ENCODE measurements at regions not wholly inside any gene's neighbourhood (a gene's known extent, or its start where the extent isn't known, plus 50 kb on each side); places are given as distances from the start of the nearest gene placed in this dataset.

DNA sequence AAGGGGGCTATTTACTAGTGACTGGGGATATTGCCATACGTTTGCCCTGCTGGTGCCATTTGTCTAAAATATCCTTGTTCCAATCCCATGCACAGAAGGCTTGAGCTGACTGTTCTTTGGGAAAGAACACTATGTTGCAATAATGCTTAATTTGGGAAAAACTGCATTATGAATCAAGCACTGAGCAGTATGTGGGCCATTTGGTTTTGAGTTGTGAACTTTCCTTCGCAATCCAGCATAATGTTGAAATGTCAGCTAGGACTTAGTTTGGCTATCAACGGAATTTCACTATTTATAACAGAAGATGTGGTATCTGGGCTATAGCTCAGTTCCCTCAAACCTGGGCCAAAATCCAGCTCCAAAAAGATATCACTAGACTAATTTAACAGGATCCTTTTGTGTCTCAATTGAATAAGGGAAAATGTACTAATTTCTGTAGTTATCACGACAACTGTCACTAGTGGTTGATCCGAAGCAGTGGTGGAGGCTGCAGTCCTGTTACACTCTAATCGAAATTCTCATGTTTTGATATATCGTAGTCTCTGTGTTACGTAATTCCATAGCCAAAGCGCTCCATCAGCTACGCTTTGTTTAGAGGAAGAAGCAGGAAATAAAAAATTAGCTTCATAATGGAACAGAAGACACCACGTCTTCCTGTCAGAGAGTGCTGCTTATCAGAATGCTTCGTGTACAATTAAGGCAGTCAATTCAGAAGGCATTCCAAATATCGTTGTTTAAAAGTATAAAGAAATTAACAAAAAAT is 686.8 kb upstream of the SALL3 start:
- TF ChIP-seq, protein P1, sequence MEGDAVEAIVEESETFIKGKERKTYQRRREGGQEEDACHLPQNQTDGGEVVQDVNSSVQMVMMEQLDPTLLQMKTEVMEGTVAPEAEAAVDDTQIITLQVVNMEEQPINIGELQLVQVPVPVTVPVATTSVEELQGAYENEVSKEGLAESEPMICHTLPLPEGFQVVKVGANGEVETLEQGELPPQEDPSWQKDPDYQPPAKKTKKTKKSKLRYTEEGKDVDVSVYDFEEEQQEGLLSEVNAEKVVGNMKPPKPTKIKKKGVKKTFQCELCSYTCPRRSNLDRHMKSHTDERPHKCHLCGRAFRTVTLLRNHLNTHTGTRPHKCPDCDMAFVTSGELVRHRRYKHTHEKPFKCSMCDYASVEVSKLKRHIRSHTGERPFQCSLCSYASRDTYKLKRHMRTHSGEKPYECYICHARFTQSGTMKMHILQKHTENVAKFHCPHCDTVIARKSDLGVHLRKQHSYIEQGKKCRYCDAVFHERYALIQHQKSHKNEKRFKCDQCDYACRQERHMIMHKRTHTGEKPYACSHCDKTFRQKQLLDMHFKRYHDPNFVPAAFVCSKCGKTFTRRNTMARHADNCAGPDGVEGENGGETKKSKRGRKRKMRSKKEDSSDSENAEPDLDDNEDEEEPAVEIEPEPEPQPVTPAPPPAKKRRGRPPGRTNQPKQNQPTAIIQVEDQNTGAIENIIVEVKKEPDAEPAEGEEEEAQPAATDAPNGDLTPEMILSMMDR (conservative IDR thresholded peaks at IDR 0.05; ENCODE audit: low read length): no peak
- no peak for TF ChIP-seq EZH2phosphoT487 (IDR thresholded peaks at IDR 0.05; ENCODE audit: borderline replicate concordance, low read depth, low read length)
